GM12878 (cell line): ENCODE measurements at regions not wholly inside any gene's neighbourhood (a gene's known extent, or its start where the extent isn't known, plus 50 kb on each side); places are given as distances from the start of the nearest gene placed in this dataset.

Experiments used
- CUX1 ChIP-seq: IDR thresholded peaks from 2 replicates; pipeline ENCODE4 v1.6.1; 2012; ENCODE audit warnings: improper control_type of control experiment, low read depth, low read length; ENCODE audit not compliant: insufficient replicate concordance
- EZH2 ChIP-seq: IDR thresholded peaks from 2 replicates; pipeline ENCODE4 v1.6.1; 2012; ENCODE audit warnings: low read depth, mild to moderate bottlenecking, control low read depth, inconsistent platforms, low read length, borderline replicate concordance; ENCODE audit not compliant: control insufficient read depth
- IKZF1 ChIP-seq: fragments of 450-650 bp; conservative IDR thresholded peaks from 2 replicates; pipeline ENCODE4 v1.6.1; 2017; ENCODE audit warnings: antibody characterized with exemption, mild to moderate bottlenecking
- ZBTB4 ChIP-seq: fragments of 450-650 bp; formaldehyde crosslinking; IDR thresholded peaks from 2 replicates; pipeline ENCODE4 v1.4.0; 2022; ENCODE audit warnings: mild to moderate bottlenecking, moderate library complexity

- TF ChIP-seq CUX1, result no peak
- no peak for TF ChIP-seq EZH2
- no peak for TF ChIP-seq ZBTB4 (CRISPR knock-in tag)
- TF ChIP-seq IKZF1, result no peak
These were observed 72.4 kb upstream of the HS6ST1 start (continued) for GRCh38 chr2:128390991-128391630.
